ENCODE measurements at regions not wholly inside any gene's neighbourhood (a gene's known extent, or its start where the extent isn't known, plus 50 kb on each side); places are given as distances from the start of the nearest gene placed in this dataset.

DNA sequence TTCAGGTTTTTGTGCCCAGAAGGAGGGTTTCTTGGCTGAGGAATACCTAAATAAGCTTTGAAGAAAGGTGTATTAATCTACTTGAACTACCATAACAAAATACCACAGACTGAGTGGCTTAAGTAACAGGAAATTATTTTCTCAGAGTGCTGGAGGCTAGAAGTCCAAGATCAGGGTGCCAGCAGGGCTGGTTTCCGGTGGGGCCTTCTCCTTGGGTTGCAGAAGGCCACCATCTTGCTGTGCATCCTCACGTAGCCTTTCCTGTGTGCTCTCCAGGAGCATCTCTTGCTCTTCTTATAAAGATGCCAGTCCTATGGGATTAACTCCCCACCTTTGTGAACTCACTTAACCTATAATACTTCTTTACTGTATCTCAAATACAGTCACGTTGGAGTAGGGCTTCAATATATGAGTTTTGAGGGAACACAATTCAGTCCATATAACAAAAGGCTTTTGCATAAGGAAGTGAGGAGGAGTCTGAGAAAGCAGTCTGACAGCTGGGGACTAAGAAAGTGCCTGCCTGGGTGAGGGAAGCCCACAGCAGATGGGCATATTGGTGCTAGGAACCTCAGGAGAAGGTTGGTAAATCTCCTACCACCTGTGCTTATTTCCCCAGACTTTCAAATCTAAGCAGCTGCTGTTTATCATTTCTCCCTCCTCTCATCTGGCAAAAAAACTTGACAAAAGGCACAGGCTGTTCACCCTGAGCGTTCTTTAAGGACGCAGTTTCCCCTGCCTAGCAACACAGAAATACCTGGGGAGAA lies 89.6 kb upstream of the CBLB start:
- ATAC-seq, result no peak
- no peaks in the 10 kb centered on the region for H3K36me3 ChIP-seq (replicated peaks in 1 of 2; ENCODE audit: insufficient read depth in 1 of 2, low read depth in 2 of 2)
- no peak for TF ChIP-seq POLR2A (IDR thresholded peaks at IDR 0.05)
- TF ChIP-seq CTCF (IDR thresholded peaks at IDR 0.05), result no peak
- 73 to 76% methylated on average over 5 of the region's 5 CpGs for WGBS, 2 donors
- no peak overlapping the region for H3K4me3 ChIP-seq
- no peak for DNase-seq
- no peaks in the 10 kb centered on the region for H3K27me3 ChIP-seq
- no peaks in the 10 kb centered on the region for H3K9me3 ChIP-seq
- H3K4me1 ChIP-seq, result no peaks in the 10 kb centered on the region
- intact Hi-C loops (cut with DNase I), result no loop called here
- no peak overlapping the region for H3K27ac ChIP-seq

GRCh38 chr3:105959851-105960250 lies 91.0 kb upstream of the CBLB start:
- WGBS, 2 donors, result 45 to 61% methylated on average over 3 of the region's 3 CpGs
- Histone ChIP-seq H3K9me3 (no peaks in the 10 kb centered on the region), H3K4me1 (no peaks in the 10 kb centered on the region), H3K4me3 (no peak overlapping the region), H3K36me3 (replicated peaks in 1 of 2; ENCODE audit: insufficient read depth in 1 of 2, low read depth in 2 of 2) (no peaks in the 10 kb centered on the region), H3K27me3 (no peaks in the 10 kb centered on the region), H3K27ac (no peak overlapping the region)
- TF ChIP-seq CTCF (IDR thresholded peaks at IDR 0.05) (no peak), POLR2A (IDR thresholded peaks at IDR 0.05) (no peak)
- no peak for ATAC-seq
- no peak for DNase-seq
- intact Hi-C loops (cut with DNase I), result no loop called here

GRCh38 chr3:105960381-105960780 lies 91.6 kb upstream of the CBLB start:
- no peak overlapping the region for H3K27ac ChIP-seq
- no peaks in the 10 kb centered on the region for H3K27me3 ChIP-seq
- WGBS, 2 donors, result 84 to 93% methylated on average over 5 of the region's 5 CpGs
- no peaks in the 10 kb centered on the region for H3K36me3 ChIP-seq (replicated peaks in 1 of 2; ENCODE audit: insufficient read depth in 1 of 2, low read depth in 2 of 2)
- H3K4me3 ChIP-seq, result no peak overlapping the region
- DNase-seq, result no peak
- no peaks in the 10 kb centered on the region for H3K4me1 ChIP-seq
- intact Hi-C loops (cut with DNase I), result no loop called here
- ATAC-seq, result no peak
- H3K9me3 ChIP-seq, result no peaks in the 10 kb centered on the region
- TF ChIP-seq POLR2A (IDR thresholded peaks at IDR 0.05), result no peak
- TF ChIP-seq CTCF (IDR thresholded peaks at IDR 0.05), result no peak

- H3K36me3 ChIP-seq (replicated peaks in 1 of 2; ENCODE audit: insufficient read depth in 1 of 2, low read depth in 2 of 2), result no peaks in the 10 kb centered on the region
- no peak overlapping the region for H3K27ac ChIP-seq
- 61 to 67% methylated on average over 1 of the region's 1 CpG for WGBS, 2 donors
- no peaks in the 10 kb centered on the region for H3K4me1 ChIP-seq
- intact Hi-C loops (cut with DNase I), result no loop called here
- H3K9me3 ChIP-seq, result no peaks in the 10 kb centered on the region
- no peak for TF ChIP-seq POLR2A (IDR thresholded peaks at IDR 0.05)
- DNase-seq (no peak), ATAC-seq (no peak)
- no peaks in the 10 kb centered on the region for H3K27me3 ChIP-seq
- H3K4me3 ChIP-seq, result no peak overlapping the region
These were observed 94.3 kb upstream of the CBLB start for GRCh38 chr3:105963161-105963560.

- H3K27me3 ChIP-seq, result no peaks in the 10 kb centered on the region
- DNase-seq (no peak), ATAC-seq (no peak)
- H3K4me3 ChIP-seq, result no peak overlapping the region
- no peak overlapping the region for H3K27ac ChIP-seq
- TF ChIP-seq POLR2A (IDR thresholded peaks at IDR 0.05) (no peak), CTCF (IDR thresholded peaks at IDR 0.05) (no peak)
- intact Hi-C loops (cut with DNase I), result no loop called here
- H3K36me3 ChIP-seq (replicated peaks in 1 of 2; ENCODE audit: insufficient read depth in 1 of 2, low read depth in 2 of 2), result no peaks in the 10 kb centered on the region
- 35 to 47% methylated on average over 3 of the region's 3 CpGs for WGBS, 2 donors
- H3K4me1 ChIP-seq, result no peaks in the 10 kb centered on the region
- H3K9me3 ChIP-seq, result no peaks in the 10 kb centered on the region
These were observed 96.6 kb upstream of the CBLB start for GRCh38 chr3:105965384-105965783.

Measured in body of pancreas (tissue), 4 donors.